BE2C (cell line): ENCODE measurements at regions not wholly inside any gene's neighbourhood (a gene's known extent, or its start where the extent isn't known, plus 50 kb on each side); places are given as distances from the start of the nearest gene placed in this dataset.

ENCODE experiments used
- DNase-seq: peaks from one replicate; pipeline ENCODE4 v3.0.0-alpha.2; 2020
- H3K27me3 ChIP-seq: fragments of 250-450 bp; sonication (Bioruptor Pico); 2 replicates; pipeline ENCODE4 v1.5.1; 2020; ENCODE audit warnings: mild to moderate bottlenecking
- H3K36me3 ChIP-seq: fragments of 250-450 bp; sonication (Bioruptor Pico); 2 replicates; pipeline ENCODE4 v1.5.1; 2020; ENCODE audit warnings: mild to moderate bottlenecking
- H3K4me1 ChIP-seq: fragments of 250-450 bp; sonication (Bioruptor Pico); 2 replicates; pipeline ENCODE4 v1.5.1; 2020
- H3K4me3 ChIP-seq: 2 replicates; pipeline ENCODE4 v1.5.1; 2011; ENCODE audit warnings: low read depth, low read length
- H3K9me3 ChIP-seq: fragments of 250-450 bp; sonication (Bioruptor Pico); 2 replicates; pipeline ENCODE4 v1.5.1; 2020
- CTCF ChIP-seq: IDR thresholded peaks from 2 replicates; pipeline ENCODE4 v1.5.1; 2012; ENCODE audit warnings: mild to moderate bottlenecking, low read depth, low read length

GRCh38 chrX:27086237-27086636, 376.9 kb downstream of the PPP4R3C start:
- no peak overlapping the region for H3K4me3 ChIP-seq
- no peak for TF ChIP-seq CTCF
- no peaks in the 10 kb centered on the region for H3K4me1 ChIP-seq
- no peaks in the 10 kb centered on the region for H3K9me3 ChIP-seq
- H3K27me3 ChIP-seq: no peaks in the 10 kb centered on the region
- no peak for DNase-seq
- no peaks in the 10 kb centered on the region for H3K36me3 ChIP-seq

- H3K4me1 ChIP-seq: no peaks in the 10 kb centered on the region
- no peaks in the 10 kb centered on the region for H3K36me3 ChIP-seq
- no peaks in the 10 kb centered on the region for H3K9me3 ChIP-seq
- no peak for DNase-seq
- H3K4me3 ChIP-seq: no peak overlapping the region
- no peak for TF ChIP-seq CTCF
- H3K27me3 ChIP-seq: no peaks in the 10 kb centered on the region
Measured at GRCh38 chrX:27085346-27085745, 377.8 kb downstream of the PPP4R3C start.

- DNase-seq: no peak
- Histone ChIP-seq H3K36me3 (no peaks in the 10 kb centered on the region), H3K4me3 (no peak overlapping the region), H3K27me3 (no peaks in the 10 kb centered on the region), H3K4me1 (no peaks in the 10 kb centered on the region), H3K9me3 (no peaks in the 10 kb centered on the region)
- no peak for TF ChIP-seq CTCF
Measured at GRCh38 chrX:27078371-27078770, 384.8 kb downstream of the PPP4R3C start.

GRCh38 chrX:27057883-27058282, 405.3 kb downstream of the PPP4R3C start:
- Histone ChIP-seq H3K4me1 (no peaks in the 10 kb centered on the region), H3K9me3 (no peaks in the 10 kb centered on the region), H3K36me3 (no peaks in the 10 kb centered on the region), H3K4me3 (no peak overlapping the region), H3K27me3 (no peaks in the 10 kb centered on the region)
- TF ChIP-seq CTCF: no peak
- DNase-seq: no peak

DNA sequence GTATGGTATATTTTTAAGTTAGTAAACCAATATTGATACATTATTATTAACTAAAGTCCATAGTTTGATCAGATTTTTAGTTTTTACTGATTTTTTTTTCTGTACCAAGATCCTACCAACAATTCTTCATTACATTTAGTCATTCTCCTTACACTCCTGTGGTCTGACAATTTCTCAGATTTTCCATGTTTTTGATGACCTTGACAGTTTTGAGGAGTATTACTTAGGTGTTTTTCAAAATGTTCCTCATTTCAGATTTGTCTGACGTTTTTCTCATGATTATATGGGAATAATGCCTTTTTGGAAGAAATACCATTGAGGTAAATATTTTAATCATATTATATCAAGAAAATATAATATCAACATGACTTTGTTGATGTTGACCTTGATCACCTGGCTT, 423.8 kb downstream of the PPP4R3C start:
- no peaks in the 10 kb centered on the region for H3K4me1 ChIP-seq
- no peaks in the 10 kb centered on the region for H3K27me3 ChIP-seq
- no peak for DNase-seq
- H3K4me3 ChIP-seq: no peak overlapping the region
- no peaks in the 10 kb centered on the region for H3K36me3 ChIP-seq
- H3K9me3 ChIP-seq: no peaks in the 10 kb centered on the region
- TF ChIP-seq CTCF: no peak

DNA sequence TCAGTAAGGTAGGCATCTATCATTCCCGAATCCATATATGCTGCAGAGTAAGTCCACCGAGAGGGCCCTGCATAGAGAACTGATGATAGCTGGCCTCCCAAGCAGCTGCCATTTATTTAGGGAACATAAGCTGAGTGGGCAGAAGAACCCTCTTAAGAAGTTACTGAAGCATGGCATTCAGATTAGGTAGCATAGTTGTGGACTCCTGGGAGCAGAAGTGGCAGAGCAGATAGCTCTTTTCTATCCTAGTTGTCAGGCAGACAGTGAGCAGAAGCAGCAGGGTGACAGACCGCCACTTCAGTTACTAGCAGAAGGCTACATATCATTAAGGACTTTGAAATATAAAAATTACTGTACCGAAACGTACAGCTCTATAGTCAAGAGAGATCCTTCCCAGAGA, 454.7 kb downstream of the PPP4R3C start:
- no peak for DNase-seq
- Histone ChIP-seq H3K4me3 (no peak overlapping the region), H3K36me3 (no peaks in the 10 kb centered on the region), H3K9me3 (no peaks in the 10 kb centered on the region), H3K27me3 (no peaks in the 10 kb centered on the region), H3K4me1 (no peaks in the 10 kb centered on the region)
- no peak for TF ChIP-seq CTCF
